MM.1S (cell line): ENCODE measurements at regions not wholly inside any gene's neighbourhood (a gene's known extent, or its start where the extent isn't known, plus 50 kb on each side); places are given as distances from the start of the nearest gene placed in this dataset.

Experiments
- CTCF ChIP-seq: fragments of 300-600 bp; sonication (generic); IDR thresholded peaks from 2 replicates; pipeline ENCODE4 v1.5.1; 2016; ENCODE audit warnings: antibody characterized with exemption, low read length, mixed read lengths
- EZH2 ChIP-seq: fragments of 300-600 bp; sonication (generic); optimal IDR thresholded peaks from 2 replicates; pipeline ENCODE3; 2017; ENCODE audit warnings: low read depth, mild to moderate bottlenecking, antibody characterized with exemption, low read length, mixed read lengths

GRCh38 chr20:40760399-40760798 lies 71.4 kb upstream of the MAFB start:
- TF ChIP-seq CTCF: no peak
- no peak for TF ChIP-seq EZH2
